Kasumi-1 (cell line): ENCODE measurements at regions not wholly inside any gene's neighbourhood (a gene's known extent, or its start where the extent isn't known, plus 50 kb on each side); places are given as distances from the start of the nearest gene placed in this dataset.

Source experiments
- DNase-seq, 2 experiments: peaks; one replicate each; lab custom pipeline; 2025; lab: John Stamatoyannopoulos, UW

GRCh38 chr2:207236156-207236935 is 70.6 kb upstream of the KLF7 start:
- no peak for DNase-seq

DNA sequence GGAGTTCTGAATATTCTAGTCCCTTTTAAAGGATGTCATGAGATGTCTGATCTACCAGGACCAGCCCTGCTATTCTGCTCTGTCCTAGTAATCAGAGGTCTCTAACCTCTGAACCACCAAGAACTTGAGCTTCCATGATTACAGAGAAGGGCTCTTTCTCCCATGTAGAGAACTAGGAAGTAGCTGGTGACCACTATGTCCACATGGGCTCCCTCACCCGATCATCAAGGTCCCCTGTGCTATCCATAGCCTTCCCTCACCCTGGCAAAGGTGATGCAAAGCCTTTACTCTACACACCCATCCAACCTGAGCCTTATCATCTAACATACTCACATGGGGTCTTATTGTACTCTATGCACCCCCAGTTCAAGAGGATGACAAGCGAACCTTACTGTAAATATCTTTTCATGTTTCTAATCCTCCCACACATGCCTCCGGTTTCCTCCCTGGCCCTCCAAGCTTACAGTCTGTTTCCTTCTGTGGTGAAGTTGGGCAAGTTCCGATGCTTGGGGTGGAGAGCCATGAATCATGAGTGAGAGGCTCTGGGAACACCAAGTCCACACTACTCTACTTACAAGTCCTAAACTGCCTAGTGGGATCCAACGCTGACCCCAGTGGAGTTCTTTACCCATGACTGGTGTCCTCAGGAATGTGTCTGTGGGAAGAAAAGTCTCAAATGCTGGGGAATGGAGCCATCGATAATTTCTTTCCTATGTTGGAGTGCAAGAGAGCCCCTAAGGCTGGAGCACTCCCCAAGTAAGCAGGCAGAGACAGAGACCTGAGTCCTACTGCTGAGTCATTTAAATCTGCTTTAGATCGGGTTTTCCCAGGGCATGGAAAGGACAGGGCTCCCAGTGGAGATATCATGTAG is 73.3 kb upstream of the KLF7 start:
- peak; percentile 81 to 86 for DNase-seq

DNA sequence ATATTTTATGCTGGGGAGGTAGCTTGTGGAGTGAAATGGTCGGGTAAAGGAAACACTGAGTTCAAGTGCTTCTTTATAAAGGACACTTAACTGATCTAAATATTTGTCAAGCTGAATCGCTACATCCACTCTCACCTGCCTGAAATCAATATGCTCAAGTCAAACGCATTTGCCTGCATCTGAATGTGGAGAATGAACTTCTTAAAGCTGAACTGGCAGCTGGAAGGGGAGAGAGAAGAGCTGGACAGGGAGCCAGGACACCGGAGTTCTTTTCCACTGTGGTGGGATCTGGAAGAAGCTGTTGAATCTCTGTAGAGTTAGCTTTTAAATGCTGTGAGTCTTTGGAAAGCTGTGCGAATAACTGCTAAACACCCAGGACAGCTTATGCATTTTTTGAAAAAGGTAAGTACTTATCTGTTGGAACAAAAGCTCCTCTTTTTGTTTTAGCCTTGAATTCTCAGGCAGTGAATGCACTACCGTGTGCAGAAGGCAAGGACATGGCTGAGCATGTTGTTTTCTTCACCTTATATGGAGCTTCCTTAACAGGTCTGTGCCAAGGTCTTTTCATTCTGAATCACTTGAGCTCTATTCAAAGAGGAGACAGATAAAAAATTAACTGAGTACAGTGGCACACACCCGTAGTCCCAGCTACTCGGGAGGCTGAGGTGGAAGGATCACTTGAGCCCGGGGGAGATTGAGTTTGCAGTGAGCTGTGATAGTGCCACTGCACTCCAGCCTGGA is 74.2 kb upstream of the KLF7 start:
- DNase-seq = no peak

- peak; percentile 37 to 51 for DNase-seq
Measured at GRCh38 chr2:207240649-207241048, 74.9 kb upstream of the KLF7 start.

DNA sequence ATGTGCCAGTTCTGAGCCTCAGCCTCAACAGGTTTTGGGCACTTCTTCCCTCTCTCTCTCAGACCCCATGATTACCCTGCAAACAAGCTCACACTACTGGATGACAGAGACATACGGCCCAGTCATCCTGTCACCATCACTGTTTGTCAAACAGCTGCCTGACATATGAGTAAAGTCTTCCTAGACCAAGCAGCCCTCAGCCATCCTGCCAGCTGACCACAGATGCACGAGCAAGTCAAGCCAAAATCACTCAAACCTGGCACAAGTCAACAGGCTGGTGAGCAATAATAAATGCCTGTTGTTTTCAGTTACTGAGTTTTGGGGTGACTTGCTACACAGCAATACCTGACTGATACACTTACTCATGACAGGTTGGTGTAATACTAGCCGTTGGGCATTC is 75.5 kb upstream of the KLF7 start:
- no peak for DNase-seq

GRCh38 chr2:207243601-207244000 is 77.9 kb upstream of the KLF7 start:
- no peak for DNase-seq

DNA sequence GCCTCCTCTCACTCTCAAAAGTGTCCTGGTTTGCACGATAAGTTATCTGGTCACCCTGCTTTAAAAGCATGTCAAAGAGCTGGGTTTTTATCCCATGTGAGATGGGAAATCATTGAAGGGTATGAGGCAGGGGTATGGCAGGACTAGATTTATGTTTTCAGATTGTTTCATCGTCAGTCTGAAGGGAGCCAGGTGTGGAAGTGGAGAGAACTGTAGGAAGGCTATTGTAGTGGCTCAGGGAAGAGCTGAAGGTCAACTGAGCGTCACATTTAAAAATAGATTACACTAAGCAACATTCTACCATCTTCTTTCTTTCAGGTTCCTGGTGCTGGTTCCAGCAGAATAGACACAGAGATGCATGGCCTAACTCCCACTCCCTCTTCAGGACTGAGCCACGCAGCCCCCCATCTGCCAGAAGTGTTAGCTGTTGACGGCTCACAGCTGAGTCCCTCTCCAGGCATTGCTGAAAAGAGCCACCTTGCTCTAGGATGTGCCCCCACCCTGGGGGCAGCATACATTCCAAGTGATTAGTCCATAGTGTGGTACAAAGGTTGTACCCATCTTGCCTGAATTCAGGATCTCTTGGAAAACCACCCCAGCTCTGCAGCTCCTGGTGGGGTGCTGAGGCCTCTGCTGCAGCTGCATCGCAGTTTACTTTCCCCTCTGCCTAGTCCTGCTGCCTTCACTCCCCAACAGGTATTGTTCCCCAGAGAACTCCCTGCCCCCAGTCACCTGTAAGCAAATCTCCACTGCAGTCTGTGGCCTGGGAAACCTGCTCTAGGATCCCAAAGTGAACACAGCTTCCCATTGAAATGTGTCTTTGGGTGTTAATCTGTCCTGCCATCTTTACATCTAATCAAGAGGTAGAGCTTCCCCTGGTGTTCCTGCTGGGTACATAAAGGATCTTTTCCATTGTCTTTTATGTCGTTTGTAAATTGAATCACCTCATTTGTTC is 79.5 kb upstream of the KLF7 start:
- no peak for DNase-seq

DNA sequence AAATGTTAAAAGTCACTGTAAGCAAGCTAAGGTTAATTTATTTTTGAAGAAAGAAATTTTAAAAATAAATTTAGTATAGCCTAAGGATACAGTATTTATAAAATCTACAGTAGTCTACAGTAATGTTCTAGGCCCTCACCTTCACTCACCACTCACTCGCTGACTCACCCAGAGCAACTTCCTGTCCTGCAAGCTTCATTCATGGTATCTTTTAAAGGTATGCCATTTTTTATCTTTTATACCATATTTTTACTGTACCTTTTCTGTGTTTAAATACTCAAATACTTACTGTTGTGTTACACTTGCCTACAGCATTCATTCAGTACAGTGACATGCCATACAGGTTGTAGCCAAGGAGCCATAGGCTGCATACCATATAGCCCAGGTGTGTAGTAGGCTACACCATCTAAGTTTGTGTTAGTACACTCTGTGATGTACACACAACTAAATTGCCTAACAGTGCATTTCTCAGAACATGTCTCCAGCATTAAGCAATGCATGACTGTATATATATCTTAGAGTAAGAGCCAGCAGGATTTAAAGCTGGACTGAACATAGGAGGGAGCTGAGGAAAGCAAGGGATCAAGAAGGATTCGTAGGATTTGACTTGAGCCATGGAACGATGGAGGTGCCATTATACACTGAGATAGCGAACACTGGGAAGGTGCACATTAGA is 83.1 kb upstream of the KLF7 start:
- no peak for DNase-seq

DNA sequence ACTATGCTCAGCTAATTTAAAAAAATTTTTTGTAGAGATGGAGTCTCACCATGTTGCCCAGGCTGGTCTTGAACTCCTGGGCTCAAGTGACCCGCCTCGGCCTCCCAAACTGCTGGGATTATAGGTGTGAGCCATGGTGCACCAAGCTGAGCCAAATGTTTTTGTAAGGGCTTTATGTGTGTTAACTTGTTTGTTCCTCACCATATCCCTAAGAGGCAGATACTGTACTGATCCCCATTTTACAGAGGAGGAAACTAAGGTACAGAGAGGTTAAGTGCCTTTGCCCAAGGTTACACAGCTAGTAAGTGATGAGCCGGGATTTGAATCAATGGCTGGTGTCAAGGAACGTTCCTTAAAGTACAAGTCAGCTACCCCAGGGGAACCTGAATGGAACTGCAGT is 85.3 kb upstream of the KLF7 start:
- no peak for DNase-seq

GRCh38 chr2:207251573-207252192 is 85.9 kb upstream of the KLF7 start:
- DNase-seq = no peak

GRCh38 chr2:207252416-207252815 is 86.7 kb upstream of the KLF7 start:
- no peak for DNase-seq

- no peak for DNase-seq
Measured at GRCh38 chr2:207252979-207253645, 87.4 kb upstream of the KLF7 start.

GRCh38 chr2:207253666-207254345 is 88.1 kb upstream of the KLF7 start:
- no peak for DNase-seq

DNA sequence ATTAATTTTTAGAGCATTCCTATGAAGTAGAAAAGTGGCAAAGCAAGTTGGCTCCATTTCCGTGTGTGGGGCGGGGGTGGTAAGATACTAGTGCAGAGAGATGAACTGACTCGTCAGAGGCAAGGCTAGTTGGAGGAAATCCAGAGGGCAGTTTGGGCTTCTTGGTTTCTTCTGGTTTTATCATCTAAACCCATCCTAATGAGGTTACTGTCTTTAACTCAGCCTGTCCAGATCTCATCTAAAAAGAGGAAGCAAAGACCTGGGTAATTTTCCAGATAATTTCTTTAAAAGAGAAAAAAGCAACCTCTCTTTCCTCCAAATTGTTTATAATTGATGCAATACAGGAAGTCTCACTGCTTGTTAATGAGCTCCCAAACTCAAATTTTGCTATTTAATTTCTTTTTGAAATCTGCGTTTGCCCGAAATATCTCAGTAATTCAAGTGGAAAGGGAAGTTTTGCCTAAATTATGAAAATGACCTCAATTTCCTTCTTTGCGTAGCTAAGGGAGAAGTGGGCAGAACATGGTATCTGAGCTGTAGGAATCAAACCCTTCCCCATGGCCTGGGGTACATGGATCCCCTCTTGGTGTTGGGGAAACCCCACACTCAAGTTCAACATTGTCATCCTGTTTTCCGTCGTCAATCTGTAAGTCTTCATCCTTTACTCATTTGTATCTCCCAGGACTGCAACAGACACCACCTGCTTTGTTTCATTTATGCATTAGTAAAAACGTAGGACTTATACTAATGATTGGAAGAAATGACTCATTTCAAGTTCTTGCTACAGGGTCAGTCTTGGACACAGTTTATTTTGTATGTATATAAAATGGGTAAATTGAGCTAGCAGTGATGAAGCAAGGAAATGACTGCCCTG is 89.1 kb upstream of the KLF7 start:
- DNase-seq = peak; percentile 44 to 61

DNA sequence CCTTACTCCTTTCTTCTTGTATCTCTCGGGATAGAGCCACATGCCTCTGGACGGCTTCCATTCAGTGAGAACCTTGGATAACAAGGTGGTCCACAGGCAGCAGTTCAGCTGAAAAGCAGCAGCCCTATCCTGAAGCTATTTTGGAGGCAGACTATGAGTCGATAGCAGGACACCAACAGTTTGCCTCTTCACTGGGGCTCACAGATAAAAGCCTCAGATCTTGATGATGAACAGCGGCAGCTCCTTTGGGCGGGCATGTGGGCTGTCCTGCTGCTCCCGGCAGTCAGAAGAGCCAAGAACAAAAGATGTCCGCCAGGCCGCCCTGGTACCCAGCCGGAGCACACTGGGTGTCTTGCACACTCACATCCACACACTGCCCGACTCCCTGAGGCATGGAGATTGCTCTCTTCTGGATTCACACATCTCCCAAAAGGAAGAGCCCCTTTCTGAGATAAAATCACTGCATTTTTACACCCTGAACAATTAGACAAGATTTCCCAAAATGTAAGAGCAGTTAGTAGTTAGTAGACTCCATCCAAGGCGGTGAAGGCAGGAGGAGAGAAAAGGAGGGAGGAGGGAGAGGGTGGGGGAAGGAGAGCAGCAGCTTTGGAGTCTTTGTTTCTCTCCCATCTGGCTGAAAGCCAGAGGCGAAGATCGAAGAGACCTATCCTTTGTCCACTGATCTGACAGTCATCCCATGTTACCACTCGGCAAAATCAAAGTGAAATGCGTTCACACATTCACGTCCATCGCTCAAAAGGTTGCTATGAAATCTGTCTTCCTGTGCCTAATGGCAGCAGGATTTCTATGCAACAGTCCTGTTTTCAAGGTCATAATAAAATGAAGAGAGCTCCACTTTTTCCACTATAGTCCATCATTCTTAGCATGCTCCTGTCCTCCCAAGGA is 90.1 kb upstream of the KLF7 start:
- DNase-seq = no peak

DNA sequence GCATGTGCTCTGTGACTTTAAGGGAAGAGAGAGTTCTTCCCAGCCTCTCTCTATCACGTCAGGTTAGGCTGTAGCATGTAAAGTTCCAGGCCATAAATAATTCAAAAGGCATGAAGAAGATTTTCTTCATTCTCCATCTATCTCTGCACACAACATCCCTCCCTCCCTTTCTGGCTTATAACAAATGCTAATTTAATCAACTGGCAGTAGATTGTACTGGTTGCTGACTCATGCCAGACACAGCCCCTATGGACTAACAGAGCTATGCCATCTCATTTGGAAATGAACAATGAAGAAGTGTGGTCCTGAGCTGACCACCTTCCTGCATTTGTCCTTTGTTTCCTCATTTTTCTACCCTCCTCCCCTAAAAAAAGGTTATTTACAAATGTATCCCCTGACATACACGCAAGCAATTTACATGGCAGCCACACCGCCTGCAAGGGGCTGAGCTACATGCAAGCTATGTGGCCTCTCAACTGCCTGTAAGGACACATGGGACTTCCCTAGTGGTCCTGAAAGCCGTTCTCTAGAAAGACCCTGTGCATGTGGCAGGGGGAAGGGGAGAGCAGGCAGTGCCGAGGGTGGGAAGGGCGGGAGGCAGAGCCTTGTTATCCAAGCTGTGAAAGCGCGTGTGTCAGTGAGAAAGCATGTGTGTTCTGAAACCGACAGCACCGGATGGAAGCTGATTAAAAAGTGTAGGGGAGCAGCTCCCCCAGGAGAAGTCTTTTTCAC is 90.9 kb upstream of the KLF7 start:
- DNase-seq = no peak
